IPS-18a (cell line): ENCODE measurements at regions not wholly inside any gene's neighbourhood (a gene's known extent, or its start where the extent isn't known, plus 50 kb on each side); places are given as distances from the start of the nearest gene placed in this dataset.

Experiments used
- H3K27ac ChIP-seq: one replicate; pipeline ENCODE4 v1.5.1; 2013; ENCODE audit warnings: low read length
- H3K27me3 ChIP-seq: one replicate; pipeline ENCODE4 v1.6.1; 2013; ENCODE audit warnings: mild to moderate bottlenecking, low read length; ENCODE audit not compliant: control insufficient read depth, insufficient read depth
- H3K36me3 ChIP-seq: one replicate; pipeline ENCODE4 v1.6.1; 2013; ENCODE audit warnings: low read depth, low read length; ENCODE audit not compliant: control insufficient read depth
- H3K4me1 ChIP-seq: one replicate; pipeline ENCODE4 v1.6.1; 2013; ENCODE audit warnings: low read depth, low read length; ENCODE audit not compliant: control insufficient read depth
- H3K4me3 ChIP-seq: one replicate; pipeline ENCODE4 v1.5.1; 2013; ENCODE audit warnings: low read length
- H3K9ac ChIP-seq: one replicate; pipeline ENCODE4 v1.6.1; 2013; ENCODE audit warnings: mild to moderate bottlenecking, low read length, moderate library complexity
- H3K9me3 ChIP-seq: one replicate; pipeline ENCODE4 v1.6.1; 2013; ENCODE audit warnings: low read depth, low read length; ENCODE audit not compliant: control insufficient read depth

DNA sequence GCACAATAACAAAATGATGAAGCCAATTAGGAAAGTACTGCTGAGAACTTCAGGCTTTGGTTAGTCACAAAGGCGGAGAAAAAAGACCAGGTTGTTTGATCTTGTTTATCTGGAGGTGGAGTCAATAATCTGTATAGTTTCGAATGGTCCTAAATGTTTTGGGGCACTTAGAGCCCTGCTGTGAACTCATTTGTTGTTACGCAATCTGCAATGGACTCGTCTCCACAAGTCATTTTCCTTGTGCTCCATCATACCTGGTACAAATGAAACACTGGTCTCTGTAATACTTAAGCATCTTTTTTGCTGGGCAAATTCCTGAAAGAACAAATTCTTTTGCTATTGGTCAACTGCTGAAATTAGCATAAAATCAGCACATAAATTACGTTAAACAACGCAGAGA, 430.5 kb downstream of the GATA3 start:
- no peaks in the 10 kb centered on the region for H3K36me3 ChIP-seq
- no peak overlapping the region for H3K4me3 ChIP-seq
- H3K4me1 ChIP-seq, result peaks cover 5% of the 10 kb centered on the region
- no peaks in the 10 kb centered on the region for H3K27me3 ChIP-seq
- no peaks in the 10 kb centered on the region for H3K9me3 ChIP-seq
- no peak overlapping the region for H3K9ac ChIP-seq
- H3K27ac ChIP-seq, result no peak overlapping the region

DNA sequence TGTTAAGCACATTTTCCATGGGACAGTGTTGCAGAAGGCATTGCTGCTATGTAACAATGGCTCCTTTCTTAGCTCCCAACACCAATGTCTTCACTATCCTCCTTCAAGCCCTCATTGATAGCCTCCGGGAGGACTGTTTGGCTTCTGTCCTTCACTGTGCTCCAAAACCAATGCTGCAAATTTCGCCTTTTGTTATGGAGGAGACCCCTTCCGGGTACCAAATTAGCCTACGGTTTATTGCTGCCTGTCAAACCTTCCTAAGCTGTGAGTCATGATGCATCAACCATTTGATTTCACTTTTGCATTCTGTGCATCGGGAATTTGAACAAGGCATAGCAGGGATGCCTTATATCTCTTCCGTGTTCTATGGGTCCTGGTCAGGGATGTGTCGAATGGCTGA, 432.9 kb downstream of the GATA3 start:
- Histone ChIP-seq H3K4me1 (peaks cover 5% of the 10 kb centered on the region), H3K4me3 (no peak overlapping the region), H3K9ac (no peak overlapping the region), H3K27me3 (no peaks in the 10 kb centered on the region), H3K9me3 (no peaks in the 10 kb centered on the region), H3K36me3 (no peaks in the 10 kb centered on the region), H3K27ac (no peak overlapping the region)

DNA sequence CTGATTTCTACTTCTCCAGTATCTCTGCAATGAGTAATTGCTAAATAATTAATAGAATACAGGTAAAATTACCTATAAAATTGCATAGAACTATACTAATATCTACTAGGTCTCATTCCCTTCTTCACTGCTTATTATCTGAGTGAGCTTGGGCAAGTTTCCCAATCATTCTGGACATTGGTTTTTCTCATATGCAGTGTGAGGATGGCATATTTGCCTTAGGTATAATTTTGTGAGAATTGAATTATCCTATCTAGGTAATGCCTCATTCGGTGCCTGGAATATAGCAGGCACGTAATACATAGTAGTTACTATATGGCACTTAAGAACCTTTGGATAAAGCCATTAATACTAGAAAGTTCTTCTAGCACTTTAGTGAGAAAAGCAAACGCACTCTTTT, 434.7 kb downstream of the GATA3 start:
- Histone ChIP-seq H3K36me3 (no peaks in the 10 kb centered on the region), H3K27me3 (no peaks in the 10 kb centered on the region), H3K9me3 (no peaks in the 10 kb centered on the region), H3K4me1 (peaks cover 5% of the 10 kb centered on the region), H3K27ac (no peak overlapping the region), H3K4me3 (no peak overlapping the region), H3K9ac (no peak overlapping the region)

DNA sequence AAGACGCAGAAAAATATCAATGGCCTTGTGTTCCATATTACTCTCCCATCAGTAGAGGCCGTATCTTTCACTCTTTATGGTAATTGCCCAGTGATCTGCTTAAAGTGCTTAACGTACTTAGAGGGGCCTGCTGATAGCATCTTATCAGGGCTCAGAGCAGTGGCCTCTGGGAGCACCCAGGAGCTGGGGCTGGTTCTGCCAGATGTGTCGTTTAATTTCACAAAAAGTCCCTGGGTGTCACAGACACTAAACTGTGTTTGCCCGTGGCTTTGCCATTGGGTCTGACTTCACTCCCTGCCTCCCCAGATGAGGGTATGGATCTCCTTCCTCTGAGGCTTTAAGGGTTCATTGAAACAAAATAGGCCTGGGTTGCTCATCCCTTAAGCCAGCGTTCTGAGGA, 435.3 kb downstream of the GATA3 start:
- H3K27me3 ChIP-seq, result no peaks in the 10 kb centered on the region
- H3K27ac ChIP-seq, result no peak overlapping the region
- no peak overlapping the region for H3K4me3 ChIP-seq
- H3K9ac ChIP-seq, result no peak overlapping the region
- peaks cover 5% of the 10 kb centered on the region for H3K4me1 ChIP-seq
- no peaks in the 10 kb centered on the region for H3K36me3 ChIP-seq
- H3K9me3 ChIP-seq, result no peaks in the 10 kb centered on the region

DNA sequence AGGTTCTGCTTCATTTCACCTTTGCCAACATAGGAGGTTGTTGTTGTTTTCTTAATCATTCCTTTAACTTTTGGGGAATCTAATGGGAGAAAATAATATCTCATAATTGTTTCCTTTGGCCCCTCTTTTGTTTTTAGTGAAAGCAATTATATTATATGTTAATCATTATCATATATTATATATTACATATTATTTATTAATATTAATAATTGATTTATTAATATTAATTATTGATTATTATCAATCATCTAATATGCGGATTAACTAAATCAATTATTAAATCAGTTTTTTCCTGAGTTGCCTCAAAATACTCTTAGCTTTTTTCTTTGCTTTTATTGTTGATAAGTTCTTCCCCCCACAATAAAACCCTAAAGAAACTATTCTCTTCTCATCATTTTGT, 443.8 kb downstream of the GATA3 start:
- H3K36me3 ChIP-seq, result no peaks in the 10 kb centered on the region
- H3K27me3 ChIP-seq, result no peaks in the 10 kb centered on the region
- H3K27ac ChIP-seq, result no peak overlapping the region
- H3K4me1 ChIP-seq, result peaks cover 13% of the 10 kb centered on the region
- no peak overlapping the region for H3K9ac ChIP-seq
- H3K9me3 ChIP-seq, result no peaks in the 10 kb centered on the region
- no peak overlapping the region for H3K4me3 ChIP-seq

DNA sequence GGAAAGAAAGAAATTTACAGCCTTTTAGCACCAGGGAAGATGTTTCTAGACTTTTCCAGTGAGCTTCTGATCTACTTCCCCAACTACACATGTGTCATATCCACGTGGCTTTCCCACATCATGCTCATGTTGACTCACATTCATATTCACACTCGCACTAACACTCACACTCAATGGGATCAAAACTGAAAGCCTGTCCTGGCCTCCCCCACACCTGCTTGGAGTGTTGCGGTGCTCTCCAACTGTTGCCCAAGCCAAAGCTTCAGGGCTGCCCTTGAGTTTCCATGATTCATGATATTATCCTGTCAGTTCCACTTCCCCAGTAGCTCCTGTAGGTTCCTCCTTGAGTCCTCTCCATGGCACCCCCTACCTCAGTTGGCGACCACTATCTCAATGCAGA, 444.4 kb downstream of the GATA3 start:
- H3K27me3 ChIP-seq, result no peaks in the 10 kb centered on the region
- H3K9ac ChIP-seq, result no peak overlapping the region
- H3K27ac ChIP-seq, result no peak overlapping the region
- no peaks in the 10 kb centered on the region for H3K36me3 ChIP-seq
- peaks cover 17% of the 10 kb centered on the region for H3K4me1 ChIP-seq
- H3K4me3 ChIP-seq, result no peak overlapping the region
- H3K9me3 ChIP-seq, result no peaks in the 10 kb centered on the region

DNA sequence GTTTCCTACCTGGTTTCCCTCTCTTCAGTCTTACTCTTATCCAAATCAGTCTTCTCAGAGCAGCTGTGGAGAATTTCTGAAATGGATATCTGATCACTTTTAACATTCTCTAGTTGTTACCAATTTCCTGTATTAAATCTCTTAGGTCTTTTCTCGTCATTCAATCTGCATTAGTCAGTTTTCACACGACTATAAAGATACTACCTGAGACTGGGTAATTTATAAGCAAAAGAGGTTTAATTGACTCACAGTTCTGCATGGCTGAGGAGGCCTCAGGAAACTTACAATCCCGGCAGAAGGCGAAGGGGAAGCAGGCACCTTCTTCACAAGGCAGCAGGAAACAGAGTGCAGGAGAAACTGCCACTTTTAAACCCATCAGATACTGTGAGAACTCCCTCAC, 444.8 kb downstream of the GATA3 start:
- peaks cover 21% of the 10 kb centered on the region for H3K4me1 ChIP-seq
- H3K27ac ChIP-seq, result no peak overlapping the region
- no peaks in the 10 kb centered on the region for H3K27me3 ChIP-seq
- H3K4me3 ChIP-seq, result no peak overlapping the region
- H3K36me3 ChIP-seq, result no peaks in the 10 kb centered on the region
- no peaks in the 10 kb centered on the region for H3K9me3 ChIP-seq
- no peak overlapping the region for H3K9ac ChIP-seq

DNA sequence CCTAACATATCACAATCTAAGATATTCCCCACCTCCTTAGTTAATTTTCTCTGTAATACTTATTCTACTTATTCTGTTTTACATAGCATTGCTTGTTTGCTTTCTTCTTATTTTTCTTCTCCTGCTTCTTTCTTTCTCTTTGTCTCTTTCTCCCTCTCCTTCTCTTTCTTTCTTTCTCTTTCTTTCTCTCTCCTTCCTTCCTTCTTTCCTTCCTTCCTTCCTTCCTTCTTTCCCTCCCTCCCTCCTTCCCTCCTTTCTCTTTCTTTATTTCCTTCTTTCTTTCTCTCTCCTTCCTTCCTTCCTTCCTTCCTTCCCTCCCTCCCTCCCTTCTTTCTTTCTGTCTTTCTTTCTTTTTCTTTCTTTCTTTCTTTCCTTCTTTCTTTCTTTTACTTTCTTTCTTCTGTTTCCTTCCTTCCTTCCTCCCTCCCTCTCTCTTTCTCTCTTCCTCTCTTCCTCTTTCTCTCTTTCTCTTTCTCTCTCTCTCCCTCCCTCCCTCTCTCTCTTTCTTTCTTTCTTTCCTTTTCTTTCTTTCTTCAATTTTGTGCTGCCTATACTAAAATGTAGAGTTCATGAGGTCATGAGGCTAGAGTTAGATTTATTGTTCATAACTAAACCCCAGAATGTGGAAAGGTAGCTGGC, 445.4 kb downstream of the GATA3 start:
- no peaks in the 10 kb centered on the region for H3K36me3 ChIP-seq
- H3K9ac ChIP-seq, result no peak overlapping the region
- no peak overlapping the region for H3K4me3 ChIP-seq
- H3K27ac ChIP-seq, result no peak overlapping the region
- peaks cover 26% of the 10 kb centered on the region for H3K4me1 ChIP-seq
- H3K27me3 ChIP-seq, result no peaks in the 10 kb centered on the region
- H3K9me3 ChIP-seq, result no peaks in the 10 kb centered on the region

DNA sequence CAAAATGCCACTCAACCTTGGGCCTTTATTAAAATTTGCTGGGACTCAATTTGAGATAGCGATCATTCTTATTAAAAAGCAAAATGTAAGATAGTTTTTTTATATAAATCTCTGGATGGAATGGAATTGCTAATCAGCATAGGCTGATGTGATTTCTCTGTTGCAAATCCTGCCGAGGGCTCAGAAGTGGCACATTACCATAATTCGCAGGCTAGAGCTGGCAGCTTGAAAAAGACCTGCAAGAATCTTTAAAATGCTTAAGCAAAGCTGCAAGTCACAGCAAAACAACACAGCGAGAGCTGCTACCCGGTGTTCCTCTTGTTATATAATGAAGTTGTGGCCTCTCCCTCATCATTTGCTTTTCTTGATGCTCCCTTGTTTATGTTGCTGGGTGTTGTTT, 448.1 kb downstream of the GATA3 start:
- H3K9ac ChIP-seq, result no peak overlapping the region
- no peaks in the 10 kb centered on the region for H3K27me3 ChIP-seq
- H3K9me3 ChIP-seq, result no peaks in the 10 kb centered on the region
- H3K4me3 ChIP-seq, result no peak overlapping the region
- H3K4me1 ChIP-seq, result peaks cover 26% of the 10 kb centered on the region
- H3K27ac ChIP-seq, result no peak overlapping the region
- no peaks in the 10 kb centered on the region for H3K36me3 ChIP-seq

DNA sequence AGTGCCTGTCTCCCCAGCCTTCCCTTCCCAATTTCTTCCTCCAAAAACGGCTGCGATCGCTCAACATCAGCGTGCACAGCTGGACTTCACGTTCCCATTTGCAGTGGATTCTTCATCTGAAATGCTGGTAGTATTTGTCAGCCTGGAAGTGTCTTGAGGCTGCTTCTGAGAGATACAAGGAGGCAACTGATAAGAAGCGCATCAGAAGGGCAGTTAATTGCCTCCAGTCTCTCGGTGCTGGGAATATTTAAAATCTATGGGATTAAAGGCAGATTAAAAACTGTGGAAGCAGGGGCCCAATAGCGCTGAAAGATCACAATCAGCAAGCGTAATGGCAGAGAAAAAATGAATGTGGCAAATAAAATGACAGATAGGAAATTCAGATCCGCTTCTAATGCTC, 450.0 kb downstream of the GATA3 start:
- Histone ChIP-seq H3K27me3 (no peaks in the 10 kb centered on the region), H3K9me3 (no peaks in the 10 kb centered on the region), H3K27ac (no peak overlapping the region), H3K4me1 (peaks cover 26% of the 10 kb centered on the region), H3K4me3 (no peak overlapping the region), H3K9ac (no peak overlapping the region), H3K36me3 (no peaks in the 10 kb centered on the region)

DNA sequence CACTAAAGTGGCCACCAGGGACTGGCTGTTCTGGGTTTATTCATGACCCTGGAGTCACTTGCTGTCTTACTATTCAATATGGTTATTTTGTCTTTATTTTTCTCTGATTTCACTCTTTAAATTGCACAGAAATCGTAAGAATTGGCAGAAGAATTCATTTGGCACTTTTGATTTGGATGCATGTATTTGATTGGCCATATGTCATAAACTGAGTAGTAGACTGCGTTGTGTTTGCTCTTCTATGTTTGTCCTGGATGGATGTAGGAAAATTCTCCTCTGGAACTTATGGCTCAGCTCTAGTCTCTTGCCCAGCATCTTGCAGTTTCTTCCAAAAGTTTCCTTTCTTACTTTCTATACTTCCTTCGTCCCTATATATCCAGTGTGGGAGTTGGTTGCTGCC, 452.7 kb downstream of the GATA3 start:
- H3K9ac ChIP-seq, result no peak overlapping the region
- no peak overlapping the region for H3K27ac ChIP-seq
- H3K4me3 ChIP-seq, result no peak overlapping the region

DNA sequence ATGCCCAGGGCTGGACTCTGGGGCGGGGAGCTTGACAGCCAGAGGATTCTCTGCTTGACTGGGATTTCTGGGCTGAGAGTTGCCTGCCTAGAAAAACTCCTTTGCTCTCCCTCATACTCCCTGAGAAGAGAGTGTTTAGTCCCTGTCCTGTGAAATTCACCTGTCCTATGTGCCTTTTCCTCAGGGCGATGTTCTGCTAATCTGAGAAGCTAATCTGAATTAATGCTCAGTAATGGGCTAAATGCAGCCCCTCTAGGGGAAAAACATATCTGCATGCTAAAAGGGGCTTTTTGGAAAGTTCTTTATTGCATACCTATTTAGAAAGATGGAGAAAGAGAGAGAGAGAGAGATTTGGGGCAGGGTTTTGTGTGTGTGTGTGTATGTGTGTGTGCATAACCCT, 454.4 kb downstream of the GATA3 start:
- H3K4me3 ChIP-seq, result no peak overlapping the region
- H3K4me1 ChIP-seq, result peaks cover 21% of the 10 kb centered on the region
- no peaks in the 10 kb centered on the region for H3K27me3 ChIP-seq
- no peak overlapping the region for H3K9ac ChIP-seq
- no peaks in the 10 kb centered on the region for H3K9me3 ChIP-seq
- no peaks in the 10 kb centered on the region for H3K36me3 ChIP-seq
- no peak overlapping the region for H3K27ac ChIP-seq

More for the DNA sequence above, 452.7 kb downstream of the GATA3 start:
- no peaks in the 10 kb centered on the region for H3K36me3 ChIP-seq
- no peaks in the 10 kb centered on the region for H3K9me3 ChIP-seq
- H3K27me3 ChIP-seq, result no peaks in the 10 kb centered on the region
- peaks cover 36% of the 10 kb centered on the region for H3K4me1 ChIP-seq
